ENCODE measurements at regions not wholly inside any gene's neighbourhood (a gene's known extent, or its start where the extent isn't known, plus 50 kb on each side); places are given as distances from the start of the nearest gene placed in this dataset.

GRCh38 chr4:97367878-97368277 lies 775.4 kb downstream of the STPG2 start:
- TF ChIP-seq CTCF (IDR thresholded peaks at IDR 0.05) (no peak), ZFX (IDR thresholded peaks at IDR 0.05; ENCODE audit: borderline replicate concordance) (no peak)

Measured in 22Rv1 (cell line).